Karpas-422 (cell line): ENCODE measurements at regions not wholly inside any gene's neighbourhood (a gene's known extent, or its start where the extent isn't known, plus 50 kb on each side); places are given as distances from the start of the nearest gene placed in this dataset.

ENCODE experiments used
- DNase-seq: peaks from one replicate; pipeline ENCODE4 v3.0.0-alpha.2; 2015
- H2AFZ ChIP-seq: fragments of 200-600 bp; sonication (generic); 2 replicates; pipeline ENCODE4 v1.6.1; 2014; ENCODE audit warnings: antibody characterized with exemption, low read length, mixed read lengths
- H3K27ac ChIP-seq: fragments of 200-600 bp; sonication (generic); 2 replicates; pipeline ENCODE4 v1.5.1; 2014; ENCODE audit warnings: mild to moderate bottlenecking, low read length, moderate library complexity
- H3K27me3 ChIP-seq: fragments of 200-600 bp; sonication (generic); 2 replicates; pipeline ENCODE4 v1.6.1; 2014; ENCODE audit warnings: low read length, mixed read lengths
- H3K36me3 ChIP-seq: fragments of 200-600 bp; sonication (generic); 2 replicates; pipeline ENCODE4 v1.6.1; 2014; ENCODE audit warnings: low read length, mixed read lengths; ENCODE audit not compliant: insufficient read depth
- H3K4me1 ChIP-seq: fragments of 200-600 bp; sonication (generic); 2 replicates; pipeline ENCODE4 v1.6.1; 2014; ENCODE audit warnings: mild to moderate bottlenecking, low read length, mixed read lengths
- H3K4me2 ChIP-seq: fragments of 200-600 bp; sonication (generic); 2 replicates; pipeline ENCODE4 v1.6.1; 2014; ENCODE audit warnings: low read length, low read depth, mild to moderate bottlenecking; ENCODE audit not compliant: poor library complexity, severe bottlenecking
- H3K4me3 ChIP-seq: fragments of 200-600 bp; sonication (generic); 2 replicates; pipeline ENCODE4 v1.5.1; 2014; ENCODE audit warnings: mild to moderate bottlenecking, antibody characterized with exemption, low read length, mixed read lengths
- H3K79me2 ChIP-seq: fragments of 200-600 bp; sonication (generic); 2 replicates; pipeline ENCODE4 v1.6.1; 2014; ENCODE audit warnings: mild to moderate bottlenecking, low read length, mixed read lengths
- H3K9ac ChIP-seq: fragments of 200-600 bp; sonication (generic); 2 replicates; pipeline ENCODE4 v1.6.0; 2014; ENCODE audit warnings: low read length
- H3K9me2 ChIP-seq: fragments of 200-600 bp; sonication (generic), shearing (Covaris generic); replicated peaks from 2 replicates; pipeline ENCODE4 v1.6.0; 2014; ENCODE audit warnings: mild to moderate bottlenecking, low read length, moderate library complexity; ENCODE audit not compliant: insufficient read depth
- H3K9me3 ChIP-seq: fragments of 300-700, 200-600 bp; sonication (generic); 2 replicates; pipeline ENCODE4 v1.6.1; 2014; ENCODE audit warnings: low read length, mixed read lengths
- H4K20me1 ChIP-seq: fragments of 200-600 bp; sonication (generic); 2 replicates; pipeline ENCODE4 v1.6.1; 2014; ENCODE audit warnings: mild to moderate bottlenecking, antibody characterized with exemption, low read length, low read depth; ENCODE audit not compliant: insufficient read depth

GRCh38 chr15:66615846-66616245 lies 50.0 kb upstream of the LCTL start:
- Histone ChIP-seq H4K20me1 (no peaks in the 10 kb centered on the region), H3K4me1 (no peaks in the 10 kb centered on the region), H3K36me3 (no peaks in the 10 kb centered on the region), H3K79me2 (no peaks in the 10 kb centered on the region), H3K9me2 (no peaks in the 10 kb centered on the region), H3K27ac (no peak overlapping the region), H3K9ac (no peak overlapping the region), H3K4me3 (no peak overlapping the region), H3K4me2 (no peak overlapping the region), H3K9me3 (no peaks in the 10 kb centered on the region), H2AFZ (no peak overlapping the region), H3K27me3 (no peaks in the 10 kb centered on the region)
- DNase-seq: no peak

DNA sequence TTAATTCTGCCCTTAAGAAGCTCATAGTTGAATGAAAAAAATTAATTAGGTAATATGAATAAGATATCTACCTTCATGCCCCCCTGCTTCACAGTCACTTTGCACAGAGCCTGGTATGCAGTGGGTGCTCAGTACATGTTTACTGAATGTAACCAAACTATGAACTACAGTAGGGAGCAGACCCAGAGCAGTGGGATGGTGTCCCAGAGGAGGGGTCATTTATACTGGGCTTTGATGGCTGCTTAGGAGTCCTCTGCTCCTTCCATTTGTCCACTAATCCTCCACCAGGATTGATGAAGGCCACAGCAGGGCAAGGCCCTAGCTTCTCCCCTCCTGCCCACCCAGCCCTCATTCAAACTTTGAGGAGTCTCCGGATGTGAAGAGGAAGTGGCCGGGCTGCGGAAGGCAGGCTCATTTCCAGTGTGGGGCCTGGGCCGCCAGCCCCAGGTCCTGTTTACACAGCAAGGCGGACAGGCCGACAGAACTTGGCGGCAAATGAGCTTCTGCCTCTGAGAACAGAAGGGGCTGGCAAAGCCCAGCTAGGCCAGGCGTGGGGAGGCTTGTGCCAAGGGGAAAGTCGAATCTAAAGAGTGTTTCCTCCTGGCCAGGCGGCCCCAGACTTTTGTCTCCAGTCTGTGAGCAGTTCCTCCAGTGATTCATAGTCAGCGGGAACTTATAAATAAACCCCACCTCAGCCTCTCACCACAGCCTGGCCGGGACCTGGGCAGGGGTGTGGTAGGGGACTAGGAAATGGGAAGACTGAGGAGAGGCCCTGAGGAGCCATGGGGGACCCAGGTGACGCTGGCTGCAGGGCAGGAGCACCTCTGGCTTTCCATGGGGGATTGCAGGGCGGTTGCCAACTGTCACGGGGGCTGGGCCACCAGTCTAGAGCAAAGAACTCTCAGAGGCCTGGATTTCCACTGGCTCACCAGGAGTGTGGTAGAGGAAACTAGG lies 51.6 kb upstream of the LCTL start:
- H3K36me3 ChIP-seq: no peaks in the 10 kb centered on the region
- no peak overlapping the region for H2AFZ ChIP-seq
- no peaks in the 10 kb centered on the region for H4K20me1 ChIP-seq
- DNase-seq: no peak
- no peak overlapping the region for H3K9ac ChIP-seq
- H3K4me1 ChIP-seq: no peaks in the 10 kb centered on the region
- no peaks in the 10 kb centered on the region for H3K9me3 ChIP-seq
- no peaks in the 10 kb centered on the region for H3K79me2 ChIP-seq
- H3K27me3 ChIP-seq: no peaks in the 10 kb centered on the region
- H3K4me2 ChIP-seq: no peak overlapping the region
- H3K4me3 ChIP-seq: no peak overlapping the region
- no peaks in the 10 kb centered on the region for H3K9me2 ChIP-seq
- H3K27ac ChIP-seq: no peak overlapping the region

- no peaks in the 10 kb centered on the region for H3K9me2 ChIP-seq
- no peak overlapping the region for H3K27ac ChIP-seq
- peak; percentile 71 for DNase-seq
- H3K9me3 ChIP-seq: no peaks in the 10 kb centered on the region
- no peaks in the 10 kb centered on the region for H3K79me2 ChIP-seq
- no peaks in the 10 kb centered on the region for H3K27me3 ChIP-seq
- no peaks in the 10 kb centered on the region for H3K36me3 ChIP-seq
- no peak overlapping the region for H2AFZ ChIP-seq
- H3K4me3 ChIP-seq: no peak overlapping the region
- H3K4me1 ChIP-seq: no peaks in the 10 kb centered on the region
- H3K9ac ChIP-seq: no peak overlapping the region
- H4K20me1 ChIP-seq: no peaks in the 10 kb centered on the region
- H3K4me2 ChIP-seq: no peak overlapping the region
Measured at GRCh38 chr15:66619152-66619903, 53.5 kb upstream of the LCTL start.

- no peaks in the 10 kb centered on the region for H3K36me3 ChIP-seq
- no peaks in the 10 kb centered on the region for H4K20me1 ChIP-seq
- H3K27me3 ChIP-seq: no peaks in the 10 kb centered on the region
- H3K27ac ChIP-seq: no peak overlapping the region
- no peaks in the 10 kb centered on the region for H3K4me1 ChIP-seq
- no peak overlapping the region for H3K4me3 ChIP-seq
- no peak overlapping the region for H3K9ac ChIP-seq
- H2AFZ ChIP-seq: no peak overlapping the region
- H3K9me3 ChIP-seq: no peaks in the 10 kb centered on the region
- H3K9me2 ChIP-seq: no peaks in the 10 kb centered on the region
- H3K79me2 ChIP-seq: no peaks in the 10 kb centered on the region
- H3K4me2 ChIP-seq: no peak overlapping the region
- DNase-seq: no peak
Measured at GRCh38 chr15:66620341-66620740, 54.5 kb upstream of the LCTL start.

DNA sequence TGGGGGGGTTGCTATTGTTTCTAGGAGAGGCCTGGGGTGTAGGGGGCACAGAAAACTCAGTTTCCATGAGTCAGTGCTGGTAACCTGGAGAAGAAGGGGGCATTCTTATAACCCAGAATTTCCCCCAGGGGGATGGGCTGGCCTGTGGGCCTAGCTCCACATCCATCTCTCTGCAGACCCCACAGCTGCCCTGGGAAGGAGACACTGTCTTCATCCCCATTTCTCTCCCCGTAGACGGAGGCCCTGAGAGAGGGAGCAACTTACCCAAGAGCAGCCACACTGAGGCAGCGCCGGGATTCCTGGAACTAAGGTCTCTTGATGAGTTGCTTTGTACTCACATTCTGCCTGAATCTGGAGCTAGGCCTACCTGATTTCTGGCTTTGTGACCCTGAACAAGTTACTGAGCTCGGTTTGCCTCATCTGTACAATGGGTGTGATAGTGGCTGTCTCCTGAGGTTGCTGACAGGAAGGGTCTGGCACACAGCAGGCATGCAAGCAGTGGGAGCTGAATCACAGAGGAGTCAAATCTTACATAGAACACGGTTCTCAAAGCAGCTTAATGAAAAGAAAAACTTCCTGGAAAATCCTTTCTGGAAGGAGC lies 55.0 kb upstream of the LCTL start:
- DNase-seq: no peak
- Histone ChIP-seq H3K9me3 (no peaks in the 10 kb centered on the region), H2AFZ (no peak overlapping the region), H3K9me2 (no peaks in the 10 kb centered on the region), H3K79me2 (no peaks in the 10 kb centered on the region), H4K20me1 (no peaks in the 10 kb centered on the region), H3K4me1 (no peaks in the 10 kb centered on the region), H3K9ac (no peak overlapping the region), H3K4me2 (no peak overlapping the region), H3K27me3 (no peaks in the 10 kb centered on the region), H3K27ac (no peak overlapping the region), H3K4me3 (no peak overlapping the region), H3K36me3 (no peaks in the 10 kb centered on the region)

- H3K9me3 ChIP-seq: no peaks in the 10 kb centered on the region
- H2AFZ ChIP-seq: no peak overlapping the region
- no peaks in the 10 kb centered on the region for H3K27me3 ChIP-seq
- no peaks in the 10 kb centered on the region for H3K4me1 ChIP-seq
- no peak overlapping the region for H3K27ac ChIP-seq
- H3K4me3 ChIP-seq: no peak overlapping the region
- H3K79me2 ChIP-seq: no peaks in the 10 kb centered on the region
- H3K36me3 ChIP-seq: no peaks in the 10 kb centered on the region
- H3K9ac ChIP-seq: no peak overlapping the region
- no peaks in the 10 kb centered on the region for H3K9me2 ChIP-seq
- no peak overlapping the region for H3K4me2 ChIP-seq
- no peak for DNase-seq
- no peaks in the 10 kb centered on the region for H4K20me1 ChIP-seq
Measured at GRCh38 chr15:66621491-66622467, 56.0 kb upstream of the LCTL start.

- Histone ChIP-seq H2AFZ (no peak overlapping the region), H3K4me3 (no peak overlapping the region), H3K9me3 (no peaks in the 10 kb centered on the region), H3K4me2 (no peak overlapping the region), H3K4me1 (no peaks in the 10 kb centered on the region), H3K9ac (no peak overlapping the region), H3K27ac (no peak overlapping the region), H3K36me3 (no peaks in the 10 kb centered on the region), H4K20me1 (no peaks in the 10 kb centered on the region), H3K9me2 (no peaks in the 10 kb centered on the region), H3K27me3 (no peaks in the 10 kb centered on the region), H3K79me2 (no peaks in the 10 kb centered on the region)
- DNase-seq: no peak
Measured at GRCh38 chr15:66622591-66623022, 56.8 kb upstream of the LCTL start.
